GM23248 (cell line): ENCODE measurements at regions not wholly inside any gene's neighbourhood (a gene's known extent, or its start where the extent isn't known, plus 50 kb on each side); places are given as distances from the start of the nearest gene placed in this dataset.

Source experiments
- EZH2 ChIP-seq: fragments of 200-600 bp; sonication (generic); IDR thresholded peaks from 2 replicates; pipeline ENCODE4 v1.6.1; 2018; ENCODE audit warnings: antibody characterized with exemption, mild to moderate bottlenecking; ENCODE audit not compliant: insufficient read depth, poor library complexity, severe bottlenecking
- EZH2phosphoT487 ChIP-seq: fragments of 200-600 bp; sonication (generic); IDR thresholded peaks from 2 replicates; pipeline ENCODE4 v1.6.1; 2018; ENCODE audit warnings: antibody characterized with exemption, moderate library complexity, mild to moderate bottlenecking, low read depth; ENCODE audit not compliant: insufficient read depth

GRCh38 chr6:95423331-95423730 is 154.0 kb upstream of the MANEA start:
- TF ChIP-seq EZH2phosphoT487 (no peak), EZH2 (no peak)
